CD4-positive, alpha-beta T cell treated with Interleukin-10 for 1 hour (primary cell): ENCODE measurements at regions not wholly inside any gene's neighbourhood (a gene's known extent, or its start where the extent isn't known, plus 50 kb on each side); places are given as distances from the start of the nearest gene placed in this dataset.

Experiments
- DNase-seq: peaks from one replicate; pipeline ENCODE4 v3.0.0-alpha.2; 2020

DNA sequence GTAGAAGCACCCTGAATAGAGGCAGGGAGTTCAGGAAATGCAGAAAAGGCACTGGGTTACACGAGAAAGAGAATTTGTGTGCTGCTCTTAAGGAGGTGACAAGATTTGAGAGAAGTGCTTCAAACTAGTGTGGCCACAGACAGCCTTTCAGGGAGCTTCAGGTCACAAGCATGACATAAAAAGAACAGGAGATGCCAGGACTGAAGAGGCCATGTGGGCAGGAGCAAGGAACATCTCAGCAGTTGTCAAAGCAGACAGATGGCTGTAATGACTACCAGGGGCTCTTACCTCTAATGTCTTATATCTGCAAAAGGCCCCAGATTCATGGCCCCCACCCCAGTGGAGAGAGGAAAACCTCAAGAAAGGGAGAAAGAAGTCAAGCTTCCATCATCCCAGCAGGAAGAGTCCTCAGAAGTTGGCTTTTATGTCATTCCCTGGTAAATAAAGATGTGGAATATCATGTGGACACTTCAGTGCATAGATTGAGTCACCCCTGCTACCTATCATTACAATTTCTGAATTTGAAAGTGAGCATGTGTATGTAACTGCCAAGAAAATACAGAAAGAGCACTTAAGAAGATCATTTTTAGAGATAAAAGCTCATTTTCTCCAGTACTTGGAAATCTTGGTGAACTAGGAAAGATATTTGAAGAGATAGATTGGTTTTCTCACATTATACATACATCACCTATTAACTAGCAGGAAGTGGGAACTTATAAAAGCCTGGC lies 214.4 kb upstream of the RORB start:
- DNase-seq: no peak

DNA sequence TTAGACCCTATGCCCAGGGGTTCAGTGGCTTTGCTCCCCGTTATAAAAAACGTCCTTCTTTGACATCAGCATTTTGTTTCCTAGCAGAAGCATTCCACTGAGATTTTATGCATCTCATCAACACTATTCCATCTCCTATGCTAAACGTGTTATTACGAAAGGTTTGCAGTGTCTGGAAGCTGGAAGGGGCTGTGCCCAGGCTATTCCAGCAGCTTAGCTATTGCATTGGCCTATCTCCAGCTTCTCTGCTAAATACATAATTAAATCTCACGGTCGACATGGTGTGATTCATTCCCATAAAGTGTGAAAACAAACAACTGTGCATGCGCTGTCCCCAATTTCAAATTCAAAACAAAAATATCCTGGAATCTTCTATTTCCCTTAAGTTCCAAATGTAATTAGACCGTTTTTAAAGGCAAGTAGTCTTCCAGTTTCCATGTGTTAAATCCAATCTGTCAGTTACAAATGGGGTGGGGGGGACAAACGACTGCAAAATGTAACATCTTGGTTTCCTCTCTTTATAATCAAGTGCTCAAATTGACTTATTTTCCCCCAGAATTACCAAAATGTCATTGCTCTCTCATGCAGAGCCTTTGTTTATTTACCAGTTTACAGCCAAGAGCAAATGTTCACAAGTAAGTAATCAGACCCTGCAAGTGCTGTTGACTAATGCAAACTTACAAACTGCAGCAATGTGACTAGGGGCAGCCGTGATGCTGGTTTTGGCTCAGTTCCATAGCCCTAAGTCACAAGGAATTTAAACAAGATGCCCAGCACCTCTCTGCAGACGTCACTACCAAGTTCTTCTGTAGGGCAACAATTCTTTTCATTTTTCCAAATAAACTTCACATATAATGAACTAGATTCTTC lies 212.3 kb upstream of the RORB start:
- DNase-seq: no peak

DNA sequence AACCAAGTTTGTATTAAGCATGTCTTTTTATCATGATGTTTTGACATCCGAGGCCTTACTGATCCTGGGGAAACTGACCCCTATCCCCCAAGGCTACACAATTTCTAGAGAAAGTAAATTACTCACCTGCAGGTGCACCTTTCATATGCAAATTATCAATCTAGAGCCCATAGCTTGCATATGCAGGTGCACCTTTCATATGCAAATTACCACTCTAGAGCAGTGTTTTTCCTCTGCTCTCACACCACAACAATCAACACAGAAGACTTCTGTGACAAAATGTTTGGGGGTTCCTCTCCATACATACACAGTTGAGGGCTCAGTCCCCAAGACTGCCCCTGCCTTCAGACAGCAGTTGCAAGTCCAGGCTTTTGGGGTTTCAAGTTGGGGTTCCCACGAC lies 203.7 kb upstream of the RORB start:
- no peak for DNase-seq

DNA sequence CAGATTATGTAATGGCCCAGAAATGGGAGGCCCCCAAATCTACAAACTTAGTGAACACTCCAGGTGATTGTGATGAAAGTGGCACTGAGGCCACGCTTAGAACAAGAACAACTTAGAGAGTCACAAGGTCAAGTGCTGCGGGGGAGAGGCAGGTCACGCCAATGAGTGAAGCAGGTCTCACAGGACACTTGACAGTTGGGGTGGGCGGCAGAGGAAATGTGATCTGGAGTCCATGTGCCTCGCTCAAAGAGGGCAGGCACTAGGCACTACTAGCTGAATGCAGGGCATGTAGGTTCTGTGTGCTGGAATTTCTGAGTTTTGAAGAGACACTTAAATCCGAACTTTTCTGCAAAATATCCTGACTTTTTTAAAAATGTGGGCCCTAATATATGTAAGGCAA lies 193.2 kb upstream of the RORB start:
- DNase-seq: no peak

DNA sequence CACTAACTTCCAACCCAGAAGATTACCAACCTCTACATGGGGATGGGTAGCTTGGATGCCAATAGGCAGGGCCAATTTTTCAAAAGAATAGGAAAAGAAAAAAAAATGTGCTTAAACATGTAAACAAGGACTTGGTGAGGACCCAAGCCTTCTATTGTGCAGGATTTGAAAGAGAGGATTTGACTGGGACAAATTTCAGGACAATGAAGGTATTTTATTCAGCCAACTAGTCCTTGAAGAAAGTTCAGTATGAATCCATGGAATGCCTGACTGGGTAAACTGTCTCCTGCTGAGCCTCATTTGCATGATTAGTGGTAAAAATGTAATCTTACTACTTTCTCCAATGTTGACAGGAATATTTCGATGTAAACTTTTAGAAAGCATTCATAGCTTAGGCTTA lies 192.5 kb upstream of the RORB start:
- no peak for DNase-seq

DNA sequence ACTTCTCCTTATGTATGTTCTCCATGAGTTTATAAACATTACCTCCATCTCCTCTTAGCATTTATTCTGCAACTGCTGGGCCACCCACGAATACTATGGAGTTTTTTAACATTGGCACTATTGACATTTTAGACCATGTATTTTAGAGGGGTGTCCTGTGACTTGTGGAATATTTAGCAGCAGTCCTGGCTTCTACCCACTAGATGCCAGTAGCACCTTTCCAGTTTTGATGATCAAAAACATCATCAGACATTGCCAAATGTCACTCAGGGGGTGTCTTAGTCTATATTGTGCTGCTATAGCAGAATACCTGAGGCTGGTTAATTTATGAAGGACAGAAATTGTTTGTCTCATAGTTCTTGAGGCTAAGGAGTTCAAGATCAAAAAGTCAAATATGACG lies 187.5 kb upstream of the RORB start:
- DNase-seq: no peak

DNA sequence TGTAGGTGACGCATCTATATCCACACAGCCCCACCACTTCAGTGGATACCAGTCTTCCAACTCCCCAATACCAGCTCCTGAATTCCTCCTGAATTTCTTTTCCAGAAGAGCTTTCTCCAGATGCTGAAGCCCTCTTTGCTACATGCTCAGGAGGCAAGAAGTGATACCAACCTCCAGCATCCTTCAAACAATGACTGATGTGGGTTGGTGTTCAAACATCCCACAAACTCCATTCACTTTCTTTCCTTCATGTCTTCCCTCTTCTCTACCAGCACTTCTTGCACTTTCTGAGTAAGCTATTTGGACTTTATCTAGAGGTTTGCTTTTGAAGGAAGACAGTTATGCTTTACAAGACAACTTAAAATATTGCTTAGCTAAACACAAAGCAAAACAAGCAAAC lies 179.9 kb upstream of the RORB start:
- DNase-seq: no peak

DNA sequence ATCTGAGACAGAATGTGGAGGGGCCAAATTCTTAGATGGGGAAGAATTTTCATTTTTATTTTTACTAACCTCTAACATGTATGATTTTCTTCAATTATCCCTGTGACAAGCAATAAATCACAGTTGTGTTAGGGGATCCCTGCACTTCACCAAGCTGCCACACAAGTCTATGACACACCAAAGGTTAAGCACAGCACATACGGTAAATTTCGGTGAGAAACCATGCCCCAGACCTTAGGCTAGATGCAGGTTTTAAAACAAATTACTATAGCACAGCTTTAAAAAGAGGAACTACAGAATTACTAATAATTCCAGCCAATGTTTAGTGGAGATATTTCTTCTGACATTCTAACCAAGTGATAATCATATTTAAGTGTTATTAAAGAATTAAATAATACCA lies 175.7 kb upstream of the RORB start:
- no peak for DNase-seq

DNA sequence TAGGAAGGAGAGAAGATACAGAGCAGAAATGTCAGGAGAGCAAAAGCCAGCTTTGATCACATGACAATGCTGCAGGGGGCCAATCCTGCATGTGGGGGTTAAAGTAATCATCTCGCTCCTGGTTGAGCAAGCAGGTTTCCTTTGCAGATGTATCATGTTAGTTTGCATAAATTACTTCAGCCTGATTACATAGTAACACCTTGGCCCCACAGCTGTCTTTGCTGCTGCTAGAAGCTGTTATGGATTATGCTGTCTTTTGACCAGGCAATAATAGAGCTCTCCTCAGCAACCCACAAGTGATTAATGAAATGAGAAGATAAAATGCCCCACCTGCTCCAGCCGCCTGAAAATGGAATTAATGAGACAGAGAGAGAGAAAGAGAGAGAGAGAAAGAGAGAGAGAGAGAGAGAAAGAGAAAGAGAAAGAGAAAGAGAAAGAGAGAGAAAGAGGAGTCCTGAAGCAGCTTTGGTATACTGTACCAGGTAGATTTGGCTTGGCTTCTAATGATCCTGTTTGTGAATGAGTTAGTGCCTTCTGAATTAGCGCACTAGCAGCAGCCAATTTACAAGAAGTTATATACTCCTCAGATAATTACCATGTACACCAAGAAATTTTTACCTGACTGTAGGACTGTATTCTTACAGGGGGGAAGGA lies 174.3 kb upstream of the RORB start:
- DNase-seq: no peak

DNA sequence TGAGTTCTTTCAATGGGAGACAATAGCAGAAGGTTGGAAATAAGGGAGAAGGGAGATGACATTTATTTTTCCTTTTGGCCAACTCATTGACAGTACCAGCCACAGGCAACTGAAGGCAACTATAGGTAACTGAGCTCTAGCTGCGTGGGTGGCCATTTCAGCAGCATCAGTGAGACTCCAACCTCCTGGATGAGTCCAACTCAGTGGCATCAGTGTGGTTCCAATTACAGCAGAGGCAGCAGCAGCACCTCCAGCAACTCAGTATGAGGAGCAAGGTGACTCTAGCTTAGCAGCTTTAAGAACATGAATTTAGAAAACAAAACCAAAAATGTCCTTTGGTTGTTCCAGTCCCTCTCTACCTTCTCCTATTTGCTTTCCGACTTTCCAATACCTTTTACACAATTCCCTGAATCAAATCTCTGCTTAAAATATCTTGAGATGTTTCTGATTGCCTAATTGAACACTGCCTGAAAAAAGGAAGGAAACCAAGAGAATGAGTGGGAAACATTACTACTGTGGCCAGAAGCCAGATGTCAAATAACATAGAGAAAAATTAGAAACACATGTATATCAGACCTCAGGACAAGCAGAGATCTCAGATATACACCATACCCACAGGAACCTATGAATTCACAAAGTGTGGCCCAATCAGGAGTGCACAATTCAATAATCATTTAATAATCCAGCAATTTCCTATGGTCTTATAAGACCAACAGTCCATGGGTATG lies 166.5 kb upstream of the RORB start:
- no peak for DNase-seq

DNA sequence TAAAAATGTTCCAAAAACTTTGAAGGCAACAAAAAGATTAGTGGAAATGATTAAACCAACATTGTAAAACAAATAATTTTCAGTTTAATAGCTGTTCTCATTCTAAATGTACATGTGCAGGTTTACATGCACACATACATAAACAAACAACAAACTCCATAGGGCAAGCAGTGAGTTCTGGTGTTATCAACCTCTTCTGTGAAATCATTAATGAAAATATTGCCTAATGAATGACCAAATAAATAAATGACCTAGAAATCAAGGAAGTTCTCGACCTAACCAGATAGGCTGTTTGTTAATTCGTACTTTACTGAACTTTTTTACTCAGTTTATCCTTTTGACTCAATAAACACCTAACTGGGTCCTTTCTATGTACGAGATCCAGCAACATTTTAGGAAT lies 165.5 kb upstream of the RORB start:
- DNase-seq: no peak

DNA sequence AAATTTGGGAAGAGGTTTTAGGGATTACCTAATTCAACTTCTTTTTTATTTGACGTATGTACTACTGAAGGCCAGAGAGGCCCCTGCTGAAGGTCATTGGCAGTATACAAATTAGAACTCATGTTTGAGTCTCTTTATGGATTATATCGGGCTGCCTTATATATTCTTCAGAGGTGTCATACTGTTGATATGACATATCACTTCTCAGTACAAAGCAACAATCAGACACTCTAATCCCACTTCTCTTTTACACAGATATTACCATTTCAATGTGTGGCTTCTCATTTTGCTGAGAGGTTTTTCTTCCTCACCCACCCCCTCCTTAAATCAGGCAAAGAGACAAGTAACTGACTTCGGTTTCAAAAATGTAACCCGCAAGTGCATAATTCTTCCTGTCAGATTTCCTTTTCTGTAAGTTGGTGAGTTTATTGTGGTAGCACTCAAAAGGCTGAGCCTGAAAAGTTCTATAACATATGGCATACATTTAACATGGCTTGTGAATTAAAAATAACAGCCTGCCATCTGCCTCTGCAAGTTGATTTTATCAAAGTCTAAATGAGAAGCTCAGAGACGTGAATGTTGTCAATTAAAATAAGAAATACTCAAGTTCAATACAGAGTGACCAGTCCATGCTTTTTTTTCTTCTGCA lies 163.6 kb upstream of the RORB start:
- DNase-seq: no peak

DNA sequence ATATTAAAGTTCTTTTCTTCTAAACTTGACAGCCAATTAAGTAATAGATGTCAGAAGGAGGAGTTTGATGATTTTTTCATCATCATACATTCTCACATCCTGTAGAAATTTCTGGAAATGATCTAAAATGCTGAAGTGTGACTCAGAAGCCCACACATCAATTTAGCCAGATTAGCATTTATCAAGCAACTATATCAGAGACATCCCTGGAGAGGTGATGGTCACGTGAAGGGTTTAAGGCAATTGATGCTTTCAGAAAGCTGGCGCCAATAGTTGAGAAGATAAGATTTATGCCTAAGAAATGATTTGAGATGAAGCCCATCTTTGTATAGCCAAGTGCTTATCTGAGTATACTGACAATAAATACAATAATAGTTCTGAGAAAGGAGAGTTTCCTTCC lies 162.9 kb upstream of the RORB start:
- DNase-seq: no peak

DNA sequence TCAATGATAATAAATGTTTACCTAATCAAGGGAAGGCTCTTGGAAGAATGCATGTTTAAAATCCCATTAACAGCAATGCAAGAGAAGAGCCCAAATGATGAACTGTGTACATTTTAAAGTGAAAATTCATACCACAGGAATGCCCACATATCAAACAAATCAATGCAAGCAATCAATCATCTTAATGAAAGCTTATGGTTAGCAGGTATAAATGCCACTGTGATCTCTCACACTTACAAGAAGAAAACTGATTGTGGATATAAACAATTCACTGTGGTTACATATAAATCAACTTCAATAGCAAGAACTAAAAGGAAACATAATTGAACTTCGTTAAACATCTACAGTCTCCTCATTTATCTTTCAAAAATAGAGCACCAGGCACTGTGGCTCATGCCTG lies 161.0 kb upstream of the RORB start:
- DNase-seq: no peak

DNA sequence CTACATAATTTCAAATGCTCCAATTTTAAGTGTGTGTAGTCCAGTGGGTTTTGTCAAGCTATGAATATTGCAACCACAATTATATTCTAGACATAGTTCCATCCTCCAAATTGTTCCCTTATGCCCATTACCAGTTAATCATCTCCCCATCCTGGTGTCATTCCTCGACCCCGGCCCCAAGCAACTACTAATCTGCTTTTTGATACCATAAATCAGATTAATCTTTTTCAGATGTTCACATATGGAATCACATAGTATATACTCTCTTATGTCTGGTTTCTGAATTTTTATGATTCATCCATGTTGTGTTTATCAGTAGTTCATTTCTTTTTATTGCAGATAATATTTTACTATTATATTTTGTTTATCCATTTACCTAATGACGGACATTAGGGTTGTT lies 148.4 kb upstream of the RORB start:
- DNase-seq: no peak

DNA sequence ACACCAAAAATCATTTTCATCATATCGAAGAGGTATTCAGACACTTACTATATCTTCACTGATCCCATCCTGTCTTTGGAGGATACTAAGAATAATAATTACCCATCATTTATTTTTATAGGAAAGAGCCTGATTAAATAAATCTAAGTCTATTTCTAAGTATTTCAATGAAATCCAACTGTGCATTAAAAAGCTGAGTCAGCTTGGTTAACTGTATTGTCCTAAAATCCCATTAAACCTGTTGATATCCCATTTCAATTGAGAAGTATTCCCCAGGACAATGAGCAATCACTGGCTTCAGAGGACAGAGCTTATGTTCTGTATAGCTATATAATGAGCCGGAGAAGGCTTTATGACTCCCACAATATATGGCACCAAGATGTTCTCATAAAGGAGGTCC lies 142.0 kb upstream of the RORB start:
- no peak for DNase-seq

DNA sequence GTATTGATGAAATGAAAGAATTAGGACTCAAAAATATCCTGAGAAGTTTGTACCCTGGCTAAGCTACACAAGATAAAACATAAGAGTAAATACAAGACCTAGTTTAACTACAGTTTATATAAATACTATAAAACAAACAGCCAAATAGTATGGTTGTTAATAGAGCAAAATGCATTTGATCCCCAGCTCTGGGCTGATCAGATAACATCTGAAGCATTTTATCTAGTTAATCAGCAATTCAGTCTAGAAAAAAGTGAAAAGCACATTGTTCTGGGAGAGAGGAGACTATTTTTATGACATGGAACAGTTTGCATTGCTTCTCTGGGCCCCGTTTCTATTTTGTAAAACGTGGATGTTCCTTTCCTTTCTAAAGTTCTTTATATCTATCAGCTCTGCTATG lies 139.6 kb upstream of the RORB start:
- DNase-seq: no peak

DNA sequence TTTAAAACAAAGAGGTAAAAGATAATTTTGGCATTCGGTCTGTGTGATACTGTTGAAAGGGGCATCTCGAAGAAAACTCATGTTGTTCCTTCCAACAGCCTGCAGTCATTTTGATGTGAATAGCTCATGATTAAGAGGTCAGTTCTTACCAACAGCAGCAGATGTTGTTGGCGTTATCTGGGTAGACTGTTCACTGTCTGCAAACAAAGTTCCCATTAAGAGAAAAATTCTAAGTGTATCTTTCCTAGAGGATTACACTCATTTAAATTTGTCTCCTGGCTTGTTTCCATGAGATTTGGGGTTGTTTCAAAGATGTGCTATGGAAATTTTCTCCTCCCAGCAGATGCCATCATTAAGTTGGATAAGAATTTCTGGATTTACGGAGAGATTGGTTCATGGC lies 138.2 kb upstream of the RORB start:
- DNase-seq: no peak

DNA sequence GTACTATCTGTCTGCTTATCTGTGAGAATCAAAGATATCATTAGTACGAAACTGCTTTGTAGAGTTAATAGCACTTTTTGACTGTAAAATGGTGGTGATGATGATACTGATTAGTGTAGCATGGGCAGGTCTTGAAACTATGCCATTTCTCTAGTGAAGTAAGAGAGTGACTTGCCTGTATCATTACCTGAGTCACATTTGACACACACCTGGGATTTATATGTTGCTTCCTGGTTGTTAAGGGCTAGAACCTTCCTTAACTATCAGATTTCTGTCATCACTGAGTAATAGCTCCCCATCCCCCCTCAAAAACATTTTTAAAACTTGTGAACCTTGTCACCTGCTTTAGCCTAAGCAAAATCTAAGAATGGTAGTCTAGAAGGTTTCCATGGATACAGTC lies 135.6 kb upstream of the RORB start:
- DNase-seq: no peak

DNA sequence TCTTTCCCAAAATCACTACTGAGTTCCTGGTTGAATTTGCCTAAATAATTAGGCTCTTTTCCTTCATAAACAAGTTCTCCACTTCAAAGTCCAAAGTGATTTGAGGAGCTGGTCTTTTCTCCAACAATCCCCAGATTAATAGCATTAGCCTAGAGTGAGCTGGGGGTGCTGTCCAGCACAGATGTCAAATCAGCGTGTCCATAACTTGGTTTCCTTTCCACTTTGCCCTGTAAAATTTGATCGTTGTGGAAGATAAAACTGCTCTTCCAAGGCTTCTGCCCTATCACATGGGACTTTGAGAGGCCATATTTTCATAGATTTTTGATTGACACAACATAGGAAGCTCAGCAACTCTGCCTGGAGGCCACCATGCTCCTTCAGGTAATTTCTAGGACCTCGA lies 134.7 kb upstream of the RORB start:
- DNase-seq: no peak

DNA sequence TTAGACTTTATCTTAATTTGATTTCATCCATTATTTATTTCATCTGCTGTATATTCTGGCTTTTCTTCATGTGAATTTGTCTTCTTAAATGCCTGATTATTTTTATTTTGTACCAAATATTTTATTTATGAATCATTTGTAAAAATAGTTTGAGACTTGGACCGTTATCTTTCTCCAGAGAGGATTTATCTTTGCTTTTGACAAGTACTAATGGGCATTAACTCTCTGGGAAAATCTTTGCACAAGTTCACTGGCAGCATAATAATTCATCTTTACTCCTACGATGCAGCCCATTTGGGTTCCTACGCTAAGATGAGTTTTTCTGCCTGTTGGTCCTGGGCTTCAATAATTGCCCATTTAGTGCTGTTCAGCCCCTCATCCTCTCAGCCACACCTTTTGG lies 131.0 kb upstream of the RORB start:
- no peak for DNase-seq

DNA sequence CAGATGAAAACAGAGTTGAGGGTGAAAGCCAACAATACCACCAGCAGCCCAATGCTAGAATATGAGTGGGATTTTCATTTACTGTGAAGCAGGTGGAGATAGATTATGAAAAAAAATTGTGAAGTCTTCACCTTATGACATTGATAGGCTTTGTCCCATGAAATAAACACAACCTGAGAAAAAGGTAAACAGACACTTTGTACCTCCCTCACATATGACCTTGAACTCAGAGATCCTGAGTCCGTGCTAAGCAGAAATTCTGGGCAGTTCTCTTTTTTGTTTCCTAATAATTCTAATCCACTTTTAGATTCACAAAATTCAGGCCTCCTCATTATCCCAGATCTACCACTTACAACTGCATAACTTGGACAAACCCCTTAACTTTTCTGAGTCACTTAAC lies 127.3 kb upstream of the RORB start:
- no peak for DNase-seq

DNA sequence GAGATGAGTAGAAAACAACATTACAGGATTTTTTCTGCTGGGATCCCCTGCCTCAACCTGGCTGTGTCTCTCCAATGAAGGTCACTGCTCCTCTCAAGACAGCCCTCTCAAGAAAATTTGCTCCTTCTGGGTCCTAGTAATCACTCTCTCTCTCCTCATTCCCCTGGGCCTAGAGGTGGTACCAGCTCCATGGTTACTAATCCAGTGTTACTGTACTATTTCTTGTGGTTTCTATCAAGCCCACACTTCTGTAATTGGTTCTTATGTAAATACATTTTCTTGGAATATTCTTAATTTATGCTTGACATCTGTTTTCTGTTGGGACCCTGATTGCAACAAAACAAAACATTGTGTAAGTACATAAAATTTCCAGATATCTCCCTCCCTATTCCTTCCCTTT lies 123.8 kb upstream of the RORB start:
- no peak for DNase-seq
